Anterior cingulate cortex (tissue), 58 donors: ENCODE measurements at regions not wholly inside any gene's neighbourhood (a gene's known extent, or its start where the extent isn't known, plus 50 kb on each side); places are given as distances from the start of the nearest gene placed in this dataset.
"Not testable (repeated sequence)": the region's sequence is repeated elsewhere in the genome, so short reads cannot be mapped to it uniquely, and the experiment has no call there.

ENCODE experiments used
- DNase-seq, 58 donors: peaks; one replicate each; lab custom pipeline; 2025; lab: John Stamatoyannopoulos, UW

GRCh38 chr13:54821938-54822470, 1793.4 kb downstream of the OLFM4 start:
- not testable (repeated sequence) for DNase-seq

GRCh38 chr13:54829391-54830068, 1800.9 kb downstream of the OLFM4 start:
- DNase-seq, result not testable (repeated sequence)

- no peak for DNase-seq
Measured at GRCh38 chr13:54836273-54836672, 1807.7 kb downstream of the OLFM4 start.

- DNase-seq, result no peak
Measured at GRCh38 chr13:54841682-54842081, 1813.1 kb downstream of the OLFM4 start.

DNA sequence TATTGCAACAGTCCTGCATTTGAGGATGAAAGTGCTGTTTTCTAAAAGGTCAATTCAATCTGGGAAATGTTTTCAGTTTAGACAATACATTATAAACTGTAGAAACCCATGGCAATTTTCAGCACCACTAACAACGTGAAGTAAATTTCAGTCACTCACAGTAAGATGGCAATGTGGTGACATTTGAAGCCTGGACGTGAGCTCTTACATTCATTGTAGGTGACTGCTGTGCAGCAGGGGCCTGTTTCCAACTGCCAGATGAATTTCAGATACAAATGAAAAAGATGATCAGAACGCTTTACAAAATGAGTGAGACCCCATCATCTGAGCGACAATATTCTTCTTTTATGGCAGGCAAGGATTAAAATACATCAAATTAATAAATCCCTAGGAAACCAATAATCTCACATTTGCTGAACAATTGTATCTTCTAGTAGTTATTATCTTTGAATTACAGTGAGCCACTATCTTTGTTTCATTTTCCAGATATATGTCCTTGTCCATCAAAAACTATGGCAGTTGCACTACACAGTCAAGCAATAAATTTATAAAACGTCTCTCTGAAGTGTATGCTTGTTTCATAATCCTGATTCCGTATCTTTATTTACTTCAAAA, 1816.8 kb downstream of the OLFM4 start:
- DNase-seq, result no peak

DNA sequence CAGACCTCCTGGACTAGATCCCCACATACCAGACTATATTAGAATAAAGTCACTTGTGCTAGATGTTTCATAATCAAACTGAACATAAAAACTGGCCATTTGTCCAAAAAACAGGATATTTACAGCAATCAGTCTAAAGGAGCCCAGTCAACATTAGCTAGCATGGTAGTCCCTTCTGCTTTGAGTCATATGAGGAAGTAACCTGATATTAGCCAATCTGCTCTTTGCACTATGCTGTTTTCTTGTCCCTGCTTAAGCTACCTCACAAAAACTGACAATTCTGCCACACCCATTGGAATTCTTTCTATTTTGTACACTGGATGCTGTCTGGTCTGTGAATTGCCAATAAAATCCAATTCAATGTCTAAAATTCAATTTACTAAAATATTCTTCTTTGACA, 1824.2 kb downstream of the OLFM4 start:
- no peak for DNase-seq

DNA sequence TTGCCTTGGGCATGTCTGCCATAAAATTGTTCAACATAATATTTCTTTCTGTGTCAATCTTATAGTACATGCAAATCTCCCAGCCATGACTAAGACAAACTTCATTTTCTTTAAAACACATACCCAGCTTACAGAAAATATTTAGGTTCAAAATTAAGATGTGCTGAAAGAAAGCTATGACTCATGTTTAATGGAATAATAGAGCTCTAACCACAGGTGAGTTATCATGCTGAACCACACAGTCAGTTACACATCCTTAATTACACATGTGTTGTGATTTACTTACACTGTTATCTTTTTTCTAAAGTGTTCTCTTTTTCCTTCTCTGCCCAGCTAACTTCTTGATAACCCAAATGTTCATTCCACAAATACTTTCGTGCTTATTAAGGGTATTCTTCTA, 1831.2 kb downstream of the OLFM4 start:
- no peak for DNase-seq

- no peak for DNase-seq
Measured at GRCh38 chr13:54875111-54875510, 1846.5 kb downstream of the OLFM4 start.

DNA sequence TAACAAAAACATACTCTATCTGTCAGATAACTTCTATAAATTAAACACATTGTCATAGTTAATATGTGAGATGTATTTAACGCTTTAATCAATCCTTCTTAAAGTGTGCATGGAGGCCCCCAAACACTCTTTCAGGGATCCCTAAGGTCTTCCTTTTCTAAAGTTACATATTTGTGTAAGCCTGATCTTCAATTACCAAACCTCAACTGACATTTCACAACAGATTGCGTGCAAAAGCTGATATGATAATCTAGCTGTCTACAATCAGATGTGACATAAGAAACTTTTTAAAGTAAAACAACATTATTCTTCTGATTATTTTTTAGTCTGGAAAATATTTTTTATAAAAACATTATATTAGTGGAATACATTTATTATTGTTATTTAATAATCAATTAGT, 1850.4 kb downstream of the OLFM4 start:
- no peak for DNase-seq

- DNase-seq, result no peak
Measured at GRCh38 chr13:54884682-54885081, 1856.1 kb downstream of the OLFM4 start.

- DNase-seq, result no peak
Measured at GRCh38 chr13:54890976-54891375, 1862.4 kb downstream of the OLFM4 start.

- no peak for DNase-seq
Measured at GRCh38 chr13:54901316-54901715, 1872.7 kb downstream of the OLFM4 start.

GRCh38 chr13:54912367-54912766, 1883.8 kb downstream of the OLFM4 start:
- no peak for DNase-seq

DNA sequence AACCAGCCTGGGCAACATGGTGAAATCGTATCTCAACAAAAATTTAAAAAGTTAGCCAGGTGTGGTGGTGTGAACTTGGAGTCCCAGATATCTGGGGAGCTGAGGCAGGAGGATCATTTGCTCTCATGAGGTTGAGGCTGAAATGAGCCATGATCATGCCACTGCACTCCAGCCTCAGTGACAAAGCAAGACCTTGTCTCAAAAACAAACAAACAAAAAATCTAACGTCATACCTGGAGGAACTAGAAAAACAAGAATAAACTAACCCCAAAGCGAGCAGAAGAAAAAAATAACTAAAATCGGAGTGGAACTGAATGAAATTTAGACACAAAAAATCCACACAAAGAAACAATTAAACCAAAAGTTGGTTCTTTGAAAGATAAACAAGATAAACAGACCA, 1885.1 kb downstream of the OLFM4 start:
- no peak for DNase-seq

GRCh38 chr13:54927538-54927937, 1898.9 kb downstream of the OLFM4 start:
- DNase-seq, result no peak

DNA sequence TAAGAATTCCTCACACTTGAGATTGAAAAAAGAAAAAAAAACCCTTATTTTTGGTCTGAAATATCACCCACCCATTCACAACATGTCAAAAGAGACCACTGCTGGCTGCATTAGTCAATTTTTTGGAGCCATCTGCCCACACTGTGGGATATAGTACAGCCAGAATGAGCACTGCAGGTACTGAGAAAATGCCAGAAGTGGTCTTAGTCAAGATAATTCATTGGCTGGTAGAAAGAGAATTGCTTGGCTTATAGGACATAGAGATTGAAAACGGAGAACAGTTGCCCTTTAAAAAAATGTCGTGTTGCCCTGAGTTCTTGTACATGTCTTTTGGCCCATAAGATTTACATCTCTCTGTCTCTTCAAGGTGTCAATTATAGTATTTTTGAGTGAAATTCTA, 1899.5 kb downstream of the OLFM4 start:
- DNase-seq, result no peak

- no peak for DNase-seq
Measured at GRCh38 chr13:54934121-54934520, 1905.5 kb downstream of the OLFM4 start.

- DNase-seq, result no peak
Measured at GRCh38 chr13:54945973-54946372, 1917.4 kb downstream of the OLFM4 start.

- DNase-seq, result no peak
Measured at GRCh38 chr13:54949735-54950134, 1921.1 kb downstream of the OLFM4 start.

DNA sequence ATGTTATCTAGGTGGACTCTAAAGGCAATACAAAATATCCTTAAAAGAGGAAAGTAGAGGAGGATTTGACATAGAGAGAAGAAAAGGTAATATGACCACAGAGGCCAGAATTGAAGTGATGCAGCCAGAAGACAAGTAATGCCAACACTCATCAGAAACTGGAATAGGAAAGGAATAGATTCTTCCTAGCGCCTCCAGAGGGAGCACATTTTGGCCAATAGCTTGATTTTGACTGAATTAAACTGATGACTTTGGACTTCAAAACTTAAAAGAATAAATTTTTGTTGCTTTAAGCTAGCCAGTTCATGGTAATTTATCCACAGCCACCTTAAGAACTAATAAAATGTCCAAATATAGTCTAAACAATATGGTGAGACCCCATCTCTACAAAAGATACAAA, 1921.9 kb downstream of the OLFM4 start:
- no peak for DNase-seq

- DNase-seq, result no peak
Measured at GRCh38 chr13:54953786-54954185, 1925.2 kb downstream of the OLFM4 start.

DNA sequence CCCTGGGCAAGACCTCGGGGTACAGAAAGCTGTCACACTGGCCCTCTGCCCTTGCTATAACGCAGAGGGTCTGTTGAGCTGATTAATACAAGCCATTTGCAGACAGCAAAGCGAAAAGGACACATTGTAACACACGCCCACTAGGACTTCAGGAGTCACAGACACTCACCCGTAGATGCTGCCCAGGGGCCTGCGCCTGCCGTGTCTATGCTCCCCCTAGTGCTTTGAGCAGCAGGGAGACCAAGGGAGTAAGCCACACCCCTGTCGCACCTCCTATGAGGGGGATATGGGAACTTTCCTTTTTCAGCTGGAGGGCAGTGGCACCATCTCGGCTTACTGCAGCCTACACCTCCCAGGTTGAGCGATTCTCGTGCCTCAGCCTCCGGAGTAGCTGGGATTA, 1930.2 kb downstream of the OLFM4 start:
- DNase-seq, result no peak
